ENCODE measurements at regions not wholly inside any gene's neighbourhood (a gene's known extent, or its start where the extent isn't known, plus 50 kb on each side); places are given as distances from the start of the nearest gene placed in this dataset.

DNA sequence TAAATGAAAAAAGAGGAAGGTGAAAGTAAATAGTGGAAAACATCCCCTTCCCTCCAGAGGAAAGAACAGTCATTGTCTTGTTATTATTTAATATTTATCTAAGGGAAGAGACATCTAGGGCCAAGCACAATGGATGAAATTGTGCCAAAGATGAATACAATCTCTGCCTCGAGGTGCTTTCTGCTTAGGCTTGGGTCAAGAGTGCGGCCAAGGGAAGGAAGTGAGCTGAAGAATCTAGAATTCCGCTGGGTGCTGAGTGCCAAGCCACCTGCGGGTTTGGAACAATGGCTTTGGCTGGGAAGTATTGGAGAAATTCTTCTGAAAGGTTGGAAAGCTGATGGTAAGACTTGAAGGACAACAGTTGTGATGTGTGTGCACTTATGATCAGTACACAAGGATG, 531.3 kb upstream of the FZD8 start:
- no peaks in the 10 kb centered on the region for H3K9me3 ChIP-seq (ENCODE audit: control insufficient read depth, low read length)
- H3K27ac ChIP-seq (ENCODE audit: low read length) = no peak overlapping the region
- 49% methylated on average over 4 of the region's 4 CpGs for WGBS
- ATAC-seq (peak in 1 of 2 donors; percentile 76), DNase-seq (peak in 1 of 3 donors; percentile 16)
- H3K27me3 ChIP-seq (ENCODE audit: control insufficient read depth, insufficient read depth) = no peaks in the 10 kb centered on the region
- peaks cover 5% of the 10 kb centered on the region for H3K4me1 ChIP-seq (ENCODE audit: control insufficient read depth, insufficient read depth, low read length)
- intact Hi-C loops (cut with DNase I) = no loop called here
- H3K4me3 ChIP-seq (ENCODE audit: low read length) = no peak overlapping the region

DNA sequence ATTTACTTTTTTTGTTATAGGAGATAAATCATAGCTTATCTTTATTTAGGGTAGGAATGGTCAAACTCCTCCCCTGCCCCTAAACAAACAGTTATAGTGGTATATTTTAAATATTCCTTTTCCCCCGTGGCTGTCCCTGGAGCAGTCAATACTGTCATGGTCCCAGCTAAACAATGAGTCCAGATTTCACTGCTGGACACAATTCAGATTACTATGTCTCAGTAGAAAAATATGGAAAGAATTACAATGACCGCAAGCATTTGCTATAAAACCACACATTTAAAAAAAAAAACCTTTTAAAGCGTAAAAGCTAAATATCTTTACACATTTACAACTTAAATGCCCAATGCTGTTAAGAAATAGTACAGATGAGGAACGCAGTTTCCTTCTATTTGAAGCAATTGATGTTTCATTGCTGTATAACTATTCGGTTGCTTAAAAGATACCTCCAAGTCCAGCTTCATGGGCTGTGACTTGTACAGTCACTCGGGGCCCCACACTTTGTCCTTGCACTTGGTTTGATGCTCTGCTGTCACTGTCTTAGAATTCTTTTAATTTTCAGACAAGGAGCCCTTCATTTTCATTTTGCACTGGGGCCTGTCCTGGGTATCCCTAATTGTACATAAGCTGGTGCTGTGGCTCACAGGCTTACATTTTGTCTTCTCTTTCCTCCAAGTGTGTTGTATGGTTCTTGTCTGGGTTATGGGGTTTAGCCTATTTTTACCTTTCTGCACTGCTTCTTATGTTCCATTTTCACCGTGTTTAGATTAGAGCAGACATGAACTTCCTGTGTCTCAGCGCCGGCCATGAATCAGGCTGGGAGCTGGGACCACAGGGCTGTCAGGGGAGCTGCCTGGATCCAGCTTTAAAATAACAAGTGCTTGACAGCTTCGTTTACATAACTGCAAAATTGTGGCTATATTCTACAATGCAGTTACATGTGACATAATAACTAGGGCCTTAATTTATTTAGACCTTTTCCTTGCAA, 530.2 kb upstream of the FZD8 start:
- ATAC-seq (peak in 1 of 2 donors; percentile 71), DNase-seq (no peak)
- H3K27me3 ChIP-seq (ENCODE audit: control insufficient read depth, insufficient read depth) = no peaks in the 10 kb centered on the region
- peak overlapping the region; percentile 52 for H3K27ac ChIP-seq (ENCODE audit: low read length)
- no peak overlapping the region for H3K4me3 ChIP-seq (ENCODE audit: low read length)
- 37% methylated on average over 10 of the region's 10 CpGs for WGBS
- intact Hi-C loops (cut with DNase I) = no loop called here
- H3K9me3 ChIP-seq (ENCODE audit: control insufficient read depth, low read length) = no peaks in the 10 kb centered on the region
- peaks cover 5% of the 10 kb centered on the region for H3K4me1 ChIP-seq (ENCODE audit: control insufficient read depth, insufficient read depth, low read length)

- H3K27me3 ChIP-seq (ENCODE audit: control insufficient read depth, insufficient read depth) = no peaks in the 10 kb centered on the region
- peak in 1 of 2 donors; percentile 37 for ATAC-seq
- DNase-seq = no peak
- H3K4me3 ChIP-seq (ENCODE audit: low read length) = no peak overlapping the region
- no peak overlapping the region for H3K27ac ChIP-seq (ENCODE audit: low read length)
- H3K9me3 ChIP-seq (ENCODE audit: control insufficient read depth, low read length) = no peaks in the 10 kb centered on the region
- 44% methylated on average over 1 of the region's 1 CpG for WGBS
- intact Hi-C loops (cut with DNase I) = no loop called here
- H3K4me1 ChIP-seq (ENCODE audit: control insufficient read depth, insufficient read depth, low read length) = peaks cover 5% of the 10 kb centered on the region
Observed at GRCh38 chr10:36171556-36171952, 529.5 kb upstream of the FZD8 start.

DNA sequence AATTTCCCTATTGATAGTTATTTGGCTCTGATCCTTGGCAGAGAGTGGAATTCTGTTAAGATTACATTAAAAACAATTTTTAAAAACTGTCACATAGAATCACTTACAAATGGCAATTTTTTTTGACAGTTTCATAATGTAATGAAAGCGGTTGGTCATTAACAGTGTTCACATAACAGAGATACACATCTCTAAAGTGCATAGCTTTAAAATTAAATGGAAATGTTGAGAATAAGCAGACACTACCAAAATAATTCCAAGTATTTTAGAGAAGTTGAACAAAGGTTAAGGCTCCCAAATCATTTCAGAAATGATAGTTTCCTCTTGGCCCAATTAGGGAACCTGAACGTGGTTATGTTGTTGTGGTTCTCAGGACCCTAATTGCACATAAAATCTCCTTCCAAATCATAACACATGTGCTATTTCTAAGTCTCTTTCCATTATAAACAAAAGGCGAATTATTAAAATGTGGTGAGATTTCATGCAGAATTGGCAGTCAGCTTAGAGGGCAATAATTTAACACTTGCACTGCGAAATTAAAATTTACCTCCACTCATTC, 528.9 kb upstream of the FZD8 start:
- no peak for DNase-seq
- no peak overlapping the region for H3K27ac ChIP-seq (ENCODE audit: low read length)
- no peaks in the 10 kb centered on the region for H3K9me3 ChIP-seq (ENCODE audit: control insufficient read depth, low read length)
- no peak for ATAC-seq
- intact Hi-C loops (cut with DNase I) = no loop called here
- no peaks in the 10 kb centered on the region for H3K27me3 ChIP-seq (ENCODE audit: control insufficient read depth, insufficient read depth)
- peaks cover 5% of the 10 kb centered on the region for H3K4me1 ChIP-seq (ENCODE audit: control insufficient read depth, insufficient read depth, low read length)
- H3K4me3 ChIP-seq (ENCODE audit: low read length) = no peak overlapping the region
- 60% methylated on average over 4 of the region's 4 CpGs for WGBS

GRCh38 chr10:36170142-36170719, 528.1 kb upstream of the FZD8 start:
- H3K4me3 ChIP-seq (ENCODE audit: low read length) = no peak overlapping the region
- intact Hi-C loops (cut with DNase I) = no loop called here
- H3K9me3 ChIP-seq (ENCODE audit: control insufficient read depth, low read length) = no peaks in the 10 kb centered on the region
- no peak overlapping the region for H3K27ac ChIP-seq (ENCODE audit: low read length)
- ATAC-seq (no peak), DNase-seq (no peak)
- peaks cover 5% of the 10 kb centered on the region for H3K4me1 ChIP-seq (ENCODE audit: control insufficient read depth, insufficient read depth, low read length)
- no peaks in the 10 kb centered on the region for H3K27me3 ChIP-seq (ENCODE audit: control insufficient read depth, insufficient read depth)
- whole genome bisulfite sequencing = 94% methylated on average over 2 of the region's 2 CpGs

- no peak overlapping the region for H3K4me3 ChIP-seq (ENCODE audit: low read length)
- peaks cover 5% of the 10 kb centered on the region for H3K4me1 ChIP-seq (ENCODE audit: control insufficient read depth, insufficient read depth, low read length)
- intact Hi-C loops (cut with DNase I) = loop anchor here in 1 of 4 donors (5.0 kb wide), 1 partner anchor 279 kb away; no protein-coding TSS in a partner anchor
- no peak for DNase-seq
- no peak overlapping the region for H3K27ac ChIP-seq (ENCODE audit: low read length)
- H3K9me3 ChIP-seq (ENCODE audit: control insufficient read depth, low read length) = no peaks in the 10 kb centered on the region
- no peak for ATAC-seq
- WGBS = 94% methylated on average over 2 of the region's 2 CpGs
- no peaks in the 10 kb centered on the region for H3K27me3 ChIP-seq (ENCODE audit: control insufficient read depth, insufficient read depth)
Observed at GRCh38 chr10:36168777-36169176, 526.7 kb upstream of the FZD8 start.

- ATAC-seq (peak; percentile 89 to 95), DNase-seq (peak in 1 of 3 donors; percentile 40)
- Histone ChIP-seq H3K9me3 (ENCODE audit: control insufficient read depth, low read length) (no peaks in the 10 kb centered on the region), H3K27me3 (ENCODE audit: control insufficient read depth, insufficient read depth) (no peaks in the 10 kb centered on the region), H3K27ac (ENCODE audit: low read length) (no peak overlapping the region), H3K4me1 (ENCODE audit: control insufficient read depth, insufficient read depth, low read length) (no peaks in the 10 kb centered on the region), H3K4me3 (ENCODE audit: low read length) (no peak overlapping the region)
- 67% methylated on average over 4 of the region's 4 CpGs for WGBS
- intact Hi-C loops (cut with DNase I) = loop anchor here in 1 of 4 donors (5.0 kb wide), 1 partner anchor 282 kb away; no protein-coding TSS in a partner anchor
Observed at GRCh38 chr10:36164556-36165504, 522.7 kb upstream of the FZD8 start.

- peak; percentile 61 to 80 for ATAC-seq
- Histone ChIP-seq H3K4me3 (ENCODE audit: low read length) (no peak overlapping the region), H3K9me3 (ENCODE audit: control insufficient read depth, low read length) (no peaks in the 10 kb centered on the region), H3K4me1 (ENCODE audit: control insufficient read depth, insufficient read depth, low read length) (no peaks in the 10 kb centered on the region), H3K27ac (ENCODE audit: low read length) (no peak overlapping the region), H3K27me3 (ENCODE audit: control insufficient read depth, insufficient read depth) (no peaks in the 10 kb centered on the region)
- intact Hi-C loops (cut with DNase I) = no loop called here
- WGBS = 68% methylated on average over 2 of the region's 2 CpGs
- peak; percentile 10 to 63 (median 62) for DNase-seq
Observed at GRCh38 chr10:36163827-36164226, 521.7 kb upstream of the FZD8 start.

- no peaks in the 10 kb centered on the region for H3K9me3 ChIP-seq (ENCODE audit: control insufficient read depth, low read length)
- 50% methylated on average over 3 of the region's 3 CpGs for WGBS
- no peak overlapping the region for H3K27ac ChIP-seq (ENCODE audit: low read length)
- intact Hi-C loops (cut with DNase I) = no loop called here
- DNase-seq (no peak), ATAC-seq (no peak)
- H3K4me1 ChIP-seq (ENCODE audit: control insufficient read depth, insufficient read depth, low read length) = peaks cover 4% of the 10 kb centered on the region
- H3K4me3 ChIP-seq (ENCODE audit: low read length) = no peak overlapping the region
- no peaks in the 10 kb centered on the region for H3K27me3 ChIP-seq (ENCODE audit: control insufficient read depth, insufficient read depth)
Observed at GRCh38 chr10:36157486-36157885, 515.4 kb upstream of the FZD8 start.

- Histone ChIP-seq H3K4me3 (ENCODE audit: low read length) (no peak overlapping the region), H3K27me3 (ENCODE audit: control insufficient read depth, insufficient read depth) (no peaks in the 10 kb centered on the region), H3K27ac (ENCODE audit: low read length) (no peak overlapping the region), H3K4me1 (ENCODE audit: control insufficient read depth, insufficient read depth, low read length) (no peaks in the 10 kb centered on the region), H3K9me3 (ENCODE audit: control insufficient read depth, low read length) (no peaks in the 10 kb centered on the region)
- intact Hi-C loops (cut with DNase I) = no loop called here
- DNase-seq (no peak), ATAC-seq (no peak)
- 97% methylated on average over 1 of the region's 1 CpG for WGBS
Observed at GRCh38 chr10:36148207-36148606, 506.1 kb upstream of the FZD8 start.
